ENCODE measurements at regions not wholly inside any gene's neighbourhood (a gene's known extent, or its start where the extent isn't known, plus 50 kb on each side); places are given as distances from the start of the nearest gene placed in this dataset.

DNA sequence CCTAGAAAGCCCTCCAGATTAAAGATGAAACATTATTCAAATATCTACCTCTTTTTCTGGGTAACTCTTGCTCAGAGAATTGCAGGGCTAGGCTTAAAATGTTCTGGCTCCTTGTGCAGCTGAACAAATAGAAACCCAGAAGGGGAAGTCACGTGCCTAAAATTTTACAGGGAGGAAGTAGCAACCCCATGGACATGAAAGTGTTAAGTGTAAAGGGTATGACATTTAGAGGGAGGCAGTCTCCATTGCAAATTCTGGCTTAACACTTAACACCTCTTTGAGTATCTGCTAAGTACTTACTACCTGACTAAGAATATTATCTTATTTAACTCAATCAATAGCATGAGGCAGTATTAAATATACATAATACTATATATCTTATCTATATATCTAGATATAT is 376.1 kb upstream of the ERCC4 start:
- Histone ChIP-seq H3K9me3 (replicated peaks in 1 of 2; ENCODE audit: control insufficient read depth in 1 of 2, insufficient read depth in 1 of 2, low read length in 2 of 2) (no peaks in the 10 kb centered on the region), H3K4me3 (replicated peaks in 1 of 3; ENCODE audit: low read depth in 2 of 3, low read length in 3 of 3) (no peak overlapping the region), H3K79me2 (ENCODE audit: insufficient read depth, low read length) (no peaks in the 10 kb centered on the region), H3K36me3 (replicated peaks in 1 of 2; ENCODE audit: control insufficient read depth in 1 of 2, insufficient read depth in 2 of 2, low read length in 2 of 2) (no peaks in the 10 kb centered on the region), H2AFZ (ENCODE audit: insufficient read depth, low read depth, low read length, poor library complexity, severe bottlenecking) (no peak overlapping the region), H4K20me1 (ENCODE audit: insufficient read depth, low read length) (no peaks in the 10 kb centered on the region), H3K4me2 (replicated peaks; ENCODE audit: extremely low read depth, low read length, poor library complexity, severe bottlenecking) (no peak overlapping the region), H3K27ac (ENCODE audit: low read depth in 1 of 2, low read length in 2 of 2) (no peak overlapping the region), H3K9ac (ENCODE audit: insufficient read depth, low read length, poor library complexity, severe bottlenecking) (no peak overlapping the region), H3K4me1 (ENCODE audit: control insufficient read depth in 1 of 2, insufficient read depth in 2 of 2, low read length in 2 of 2) (no peaks in the 10 kb centered on the region), H3K27me3 (ENCODE audit: control insufficient read depth in 2 of 2, insufficient read depth in 2 of 2, low read length in 2 of 2) (no peaks in the 10 kb centered on the region)
- intact Hi-C loops (cut with micrococcal nuclease), result no loop called here
- peaks cover 0 to 4% (median 0%) of the 10 kb centered on the region in 3 donors for H3K27me3 Mint-ChIP-seq (ENCODE audit: low read depth in 3 of 3)
- DNase-seq, result no peak
- WGBS (ENCODE audit: insufficient coverage), result no CpG with 5 or more reads among the region's 1 CpG
- no peaks in the 10 kb centered on the region for H3K36me3 Mint-ChIP-seq
- no peak overlapping the region for H3K27ac Mint-ChIP-seq
- H3K4me3 Mint-ChIP-seq, result no peak overlapping the region
- no peaks in the 10 kb centered on the region for H3K4me1 Mint-ChIP-seq
- peaks cover 0 to 7% (median 0%) of the 10 kb centered on the region in 7 donors for H3K9me3 Mint-ChIP-seq
- TF ChIP-seq, protein P1, sequence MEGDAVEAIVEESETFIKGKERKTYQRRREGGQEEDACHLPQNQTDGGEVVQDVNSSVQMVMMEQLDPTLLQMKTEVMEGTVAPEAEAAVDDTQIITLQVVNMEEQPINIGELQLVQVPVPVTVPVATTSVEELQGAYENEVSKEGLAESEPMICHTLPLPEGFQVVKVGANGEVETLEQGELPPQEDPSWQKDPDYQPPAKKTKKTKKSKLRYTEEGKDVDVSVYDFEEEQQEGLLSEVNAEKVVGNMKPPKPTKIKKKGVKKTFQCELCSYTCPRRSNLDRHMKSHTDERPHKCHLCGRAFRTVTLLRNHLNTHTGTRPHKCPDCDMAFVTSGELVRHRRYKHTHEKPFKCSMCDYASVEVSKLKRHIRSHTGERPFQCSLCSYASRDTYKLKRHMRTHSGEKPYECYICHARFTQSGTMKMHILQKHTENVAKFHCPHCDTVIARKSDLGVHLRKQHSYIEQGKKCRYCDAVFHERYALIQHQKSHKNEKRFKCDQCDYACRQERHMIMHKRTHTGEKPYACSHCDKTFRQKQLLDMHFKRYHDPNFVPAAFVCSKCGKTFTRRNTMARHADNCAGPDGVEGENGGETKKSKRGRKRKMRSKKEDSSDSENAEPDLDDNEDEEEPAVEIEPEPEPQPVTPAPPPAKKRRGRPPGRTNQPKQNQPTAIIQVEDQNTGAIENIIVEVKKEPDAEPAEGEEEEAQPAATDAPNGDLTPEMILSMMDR (IDR thresholded peaks at IDR 0.05), result no peak

DNA sequence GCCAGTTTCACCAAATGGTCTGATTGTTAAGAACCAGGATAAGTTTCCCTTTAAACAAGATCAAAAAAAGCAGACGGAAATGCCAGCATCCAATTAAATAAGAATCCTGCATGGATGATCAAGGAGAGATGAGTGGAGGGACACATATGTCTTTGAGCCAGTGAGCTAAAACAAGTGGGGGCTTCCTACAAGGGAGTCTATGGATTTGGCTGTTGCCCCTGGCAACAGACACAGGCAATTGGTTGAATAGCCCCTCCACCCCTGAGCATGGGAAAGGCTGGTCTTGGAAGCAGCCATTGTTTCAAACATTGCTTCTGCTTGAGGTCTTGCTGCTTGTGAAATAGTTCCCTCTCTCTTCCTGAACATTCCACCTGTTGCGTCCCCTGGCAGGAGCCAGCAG is 374.7 kb upstream of the ERCC4 start:
- H3K4me1 Mint-ChIP-seq, result no peaks in the 10 kb centered on the region
- peaks cover 0 to 4% (median 0%) of the 10 kb centered on the region in 3 donors for H3K27me3 Mint-ChIP-seq (ENCODE audit: low read depth in 3 of 3)
- no peak for DNase-seq
- TF ChIP-seq, protein P1 (IDR thresholded peaks at IDR 0.05), result no peak
- no peak overlapping the region for H3K4me3 ChIP-seq (replicated peaks in 1 of 3; ENCODE audit: low read depth in 2 of 3, low read length in 3 of 3)
- no peak overlapping the region for H3K27ac Mint-ChIP-seq
- no peak overlapping the region for H3K27ac ChIP-seq (ENCODE audit: low read depth in 1 of 2, low read length in 2 of 2)
- no peaks in the 10 kb centered on the region for H3K9me3 ChIP-seq (replicated peaks in 1 of 2; ENCODE audit: control insufficient read depth in 1 of 2, insufficient read depth in 1 of 2, low read length in 2 of 2)
- intact Hi-C loops (cut with micrococcal nuclease), result no loop called here
- no peak overlapping the region for H3K4me3 Mint-ChIP-seq
- 95% methylated on average over 2 of the region's 2 CpGs for WGBS (ENCODE audit: insufficient coverage)
- no peaks in the 10 kb centered on the region for H3K36me3 Mint-ChIP-seq
- H3K79me2 ChIP-seq (ENCODE audit: insufficient read depth, low read length), result no peaks in the 10 kb centered on the region
- H3K4me2 ChIP-seq (replicated peaks; ENCODE audit: extremely low read depth, low read length, poor library complexity, severe bottlenecking), result no peak overlapping the region
- H2AFZ ChIP-seq (ENCODE audit: insufficient read depth, low read depth, low read length, poor library complexity, severe bottlenecking), result no peak overlapping the region
- no peaks in the 10 kb centered on the region for H3K27me3 ChIP-seq (ENCODE audit: control insufficient read depth in 2 of 2, insufficient read depth in 2 of 2, low read length in 2 of 2)
- no peaks in the 10 kb centered on the region for H3K4me1 ChIP-seq (ENCODE audit: control insufficient read depth in 1 of 2, insufficient read depth in 2 of 2, low read length in 2 of 2)
- no peaks in the 10 kb centered on the region for H3K36me3 ChIP-seq (replicated peaks in 1 of 2; ENCODE audit: control insufficient read depth in 1 of 2, insufficient read depth in 2 of 2, low read length in 2 of 2)
- no peak overlapping the region for H3K9ac ChIP-seq (ENCODE audit: insufficient read depth, low read length, poor library complexity, severe bottlenecking)
- no peaks in the 10 kb centered on the region for H4K20me1 ChIP-seq (ENCODE audit: insufficient read depth, low read length)
- peaks cover 0 to 7% (median 0%) of the 10 kb centered on the region in 7 donors for H3K9me3 Mint-ChIP-seq

All from CD14-positive monocyte (primary cell).